ENCODE measurements at regions not wholly inside any gene's neighbourhood (a gene's known extent, or its start where the extent isn't known, plus 50 kb on each side); places are given as distances from the start of the nearest gene placed in this dataset.

- Histone ChIP-seq H3K9me3 (ENCODE audit: control extremely low read depth in 1 of 3, control insufficient read depth in 2 of 3, insufficient read depth in 1 of 3, low read length in 2 of 3) (no peaks in the 10 kb centered on the region), H3K27ac (ENCODE audit: low read length in 2 of 2) (no peak overlapping the region), H3K4me2 (replicated peaks; ENCODE audit: low read depth, low read length, poor library complexity, severe bottlenecking) (no peak overlapping the region), H3K4me1 (ENCODE audit: control insufficient read depth in 2 of 2, insufficient read depth in 2 of 2, low read length in 2 of 2) (peaks cover 9 to 17% of the 10 kb centered on the region in 2 donors), H2AFZ (ENCODE audit: insufficient read depth, low read depth, low read length, poor library complexity, severe bottlenecking) (no peak overlapping the region), H3K27me3 (replicated peaks in 1 of 4; ENCODE audit: control extremely low read depth in 1 of 4, control insufficient read depth in 3 of 4, insufficient read depth in 4 of 4, low read length in 3 of 4) (peaks cover 0 to 12% (median 5%) of the 10 kb centered on the region in 4 experiments), H3K9ac (ENCODE audit: low read length) (no peak overlapping the region), H4K20me1 (ENCODE audit: control insufficient read depth, insufficient read depth, low read length, poor library complexity, severe bottlenecking) (no peaks in the 10 kb centered on the region), H3K4me3 (ENCODE audit: control extremely low read depth in 1 of 5, extremely low read depth in 1 of 5, insufficient read depth in 1 of 5, low read depth in 2 of 5, low read length in 4 of 5) (no peak overlapping the region), H3K36me3 (replicated peaks in 1 of 2; ENCODE audit: control extremely low read depth in 1 of 2, control insufficient read depth in 1 of 2, extremely low read depth in 1 of 2, insufficient read depth in 2 of 2, low read length in 1 of 2) (no peaks in the 10 kb centered on the region), H3K79me2 (ENCODE audit: control insufficient read depth, insufficient read depth, low read length) (no peaks in the 10 kb centered on the region)
- H3K4me1 Mint-ChIP-seq = peaks cover 16% of the 10 kb centered on the region
- ATAC-seq (ENCODE audit: low read depth) = no peak
- no CpG with 5 or more reads among the region's 4 CpGs for WGBS (ENCODE audit: insufficient coverage)
- no peak overlapping the region for H3K4me3 Mint-ChIP-seq
- CTCF ChIA-PET = no interaction called here
- H3K9me3 Mint-ChIP-seq (ENCODE audit: insufficient read depth) = no peaks in the 10 kb centered on the region
- no peak for DNase-seq
- intact Hi-C loops (cut with micrococcal nuclease) = no loop called here
- POLR2A ChIA-PET = no interaction called here
- no peak overlapping the region for H3K27ac Mint-ChIP-seq
- TF ChIP-seq CTCF (IDR thresholded peaks at IDR 0.05) = no peak
- TF ChIP-seq EZH2 (IDR thresholded peaks at IDR 0.05; ENCODE audit: borderline replicate concordance, insufficient read depth, low read depth, low read length, poor library complexity, severe bottlenecking) = no peak
- peaks cover 22% of the 10 kb centered on the region for H3K27me3 Mint-ChIP-seq
Measured at GRCh38 chr2:143935482-143935752, 584.5 kb downstream of the ZEB2 start.

GRCh38 chr2:143934626-143935481 is 585.1 kb downstream of the ZEB2 start:
- Histone ChIP-seq H3K4me1 (ENCODE audit: control insufficient read depth in 2 of 2, insufficient read depth in 2 of 2, low read length in 2 of 2) (peaks cover 9 to 17% of the 10 kb centered on the region in 2 donors), H3K27me3 (replicated peaks in 1 of 4; ENCODE audit: control extremely low read depth in 1 of 4, control insufficient read depth in 3 of 4, insufficient read depth in 4 of 4, low read length in 3 of 4) (peaks cover 0 to 12% (median 5%) of the 10 kb centered on the region in 4 experiments), H3K4me3 (ENCODE audit: control extremely low read depth in 1 of 5, extremely low read depth in 1 of 5, insufficient read depth in 1 of 5, low read depth in 2 of 5, low read length in 4 of 5) (no peak overlapping the region), H3K27ac (ENCODE audit: low read length in 2 of 2) (no peak overlapping the region), H3K9ac (ENCODE audit: low read length) (no peak overlapping the region), H3K9me3 (ENCODE audit: control extremely low read depth in 1 of 3, control insufficient read depth in 2 of 3, insufficient read depth in 1 of 3, low read length in 2 of 3) (peaks cover 0 to 3% (median 0%) of the 10 kb centered on the region in 3 donors), H4K20me1 (ENCODE audit: control insufficient read depth, insufficient read depth, low read length, poor library complexity, severe bottlenecking) (no peaks in the 10 kb centered on the region), H3K36me3 (replicated peaks in 1 of 2; ENCODE audit: control extremely low read depth in 1 of 2, control insufficient read depth in 1 of 2, extremely low read depth in 1 of 2, insufficient read depth in 2 of 2, low read length in 1 of 2) (no peaks in the 10 kb centered on the region), H2AFZ (ENCODE audit: insufficient read depth, low read depth, low read length, poor library complexity, severe bottlenecking) (no peak overlapping the region), H3K79me2 (ENCODE audit: control insufficient read depth, insufficient read depth, low read length) (no peaks in the 10 kb centered on the region), H3K4me2 (replicated peaks; ENCODE audit: low read depth, low read length, poor library complexity, severe bottlenecking) (no peak overlapping the region)
- no peak for ATAC-seq (ENCODE audit: low read depth)
- Mint-ChIP-seq H3K27me3 (peaks cover 22% of the 10 kb centered on the region), H3K4me1 (peaks cover 16% of the 10 kb centered on the region), H3K27ac (no peak overlapping the region), H3K9me3 (ENCODE audit: insufficient read depth) (no peaks in the 10 kb centered on the region), H3K4me3 (no peak overlapping the region)
- DNase-seq = no peak
- intact Hi-C loops (cut with micrococcal nuclease) = no loop called here
- CTCF ChIA-PET = no interaction called here
- TF ChIP-seq CTCF (IDR thresholded peaks at IDR 0.05) (no peak), EZH2 (IDR thresholded peaks at IDR 0.05; ENCODE audit: borderline replicate concordance, insufficient read depth, low read depth, low read length, poor library complexity, severe bottlenecking) (no peak)
- WGBS (ENCODE audit: insufficient coverage) = no CpG with 5 or more reads among the region's 10 CpGs
- POLR2A ChIA-PET = no interaction called here
